ENCODE measurements at regions not wholly inside any gene's neighbourhood (a gene's known extent, or its start where the extent isn't known, plus 50 kb on each side); places are given as distances from the start of the nearest gene placed in this dataset.

GRCh38 chr11:87447606-87448005, 409.9 kb downstream of the TMEM135 start:
- H3K4me3 ChIP-seq (ENCODE audit: low read length, poor library complexity, severe bottlenecking) = no peak overlapping the region
- H3K79me2 ChIP-seq (ENCODE audit: insufficient read depth, low read length) = no peaks in the 10 kb centered on the region
- no peaks in the 10 kb centered on the region for H3K9me2 ChIP-seq (replicated peaks; ENCODE audit: low read depth, low read length)
- no peaks in the 10 kb centered on the region for H3F3A ChIP-seq (ENCODE audit: low read depth)
- TF ChIP-seq EZH2phosphoT487 (IDR thresholded peaks at IDR 0.05; ENCODE audit: borderline replicate concordance) (no peak), CTCF (conservative IDR thresholded peaks at IDR 0.05; ENCODE audit: low read length) (no peak)
- no peak overlapping the region for H2AFZ ChIP-seq (ENCODE audit: low read length)
- H3K4me1 ChIP-seq (ENCODE audit: insufficient read depth, low read length, poor library complexity, severe bottlenecking) = no peaks in the 10 kb centered on the region
- no peaks in the 10 kb centered on the region for H4K20me1 ChIP-seq (ENCODE audit: insufficient read depth, low read length, poor library complexity, severe bottlenecking)
- H3K4me2 ChIP-seq (ENCODE audit: low read depth, low read length, poor library complexity, severe bottlenecking) = no peak overlapping the region
- no peaks in the 10 kb centered on the region for H3K36me3 ChIP-seq (ENCODE audit: insufficient read depth, low read length)
- no peak overlapping the region for H3K9ac ChIP-seq (ENCODE audit: low read depth, low read length, poor library complexity, severe bottlenecking)
- H3K9me3 ChIP-seq (ENCODE audit: insufficient read depth, low read depth, low read length) = no peaks in the 10 kb centered on the region
- H3K27me3 ChIP-seq (ENCODE audit: insufficient read depth, low read length, poor library complexity, severe bottlenecking) = no peaks in the 10 kb centered on the region

- Histone ChIP-seq H3K9ac (ENCODE audit: low read depth, low read length, poor library complexity, severe bottlenecking) (no peak overlapping the region), H3K79me2 (ENCODE audit: insufficient read depth, low read length) (no peaks in the 10 kb centered on the region), H3K4me2 (ENCODE audit: low read depth, low read length, poor library complexity, severe bottlenecking) (no peak overlapping the region), H3K4me1 (ENCODE audit: insufficient read depth, low read length, poor library complexity, severe bottlenecking) (no peaks in the 10 kb centered on the region), H3K36me3 (ENCODE audit: insufficient read depth, low read length) (no peaks in the 10 kb centered on the region), H3F3A (ENCODE audit: low read depth) (no peaks in the 10 kb centered on the region), H3K9me2 (replicated peaks; ENCODE audit: low read depth, low read length) (no peaks in the 10 kb centered on the region), H2AFZ (ENCODE audit: low read length) (no peak overlapping the region), H4K20me1 (ENCODE audit: insufficient read depth, low read length, poor library complexity, severe bottlenecking) (no peaks in the 10 kb centered on the region), H3K4me3 (ENCODE audit: low read length, poor library complexity, severe bottlenecking) (no peak overlapping the region), H3K27me3 (ENCODE audit: insufficient read depth, low read length, poor library complexity, severe bottlenecking) (no peaks in the 10 kb centered on the region), H3K9me3 (ENCODE audit: insufficient read depth, low read depth, low read length) (no peaks in the 10 kb centered on the region)
- TF ChIP-seq CTCF (conservative IDR thresholded peaks at IDR 0.05; ENCODE audit: low read length) = no peak
- TF ChIP-seq EZH2phosphoT487 (IDR thresholded peaks at IDR 0.05; ENCODE audit: borderline replicate concordance) = no peak
Measured at GRCh38 chr11:87444993-87445392, 407.3 kb downstream of the TMEM135 start.

GRCh38 chr11:87443707-87444106, 406.0 kb downstream of the TMEM135 start:
- H2AFZ ChIP-seq (ENCODE audit: low read length) = no peak overlapping the region
- no peaks in the 10 kb centered on the region for H3K9me3 ChIP-seq (ENCODE audit: insufficient read depth, low read depth, low read length)
- H3K4me1 ChIP-seq (ENCODE audit: insufficient read depth, low read length, poor library complexity, severe bottlenecking) = no peaks in the 10 kb centered on the region
- TF ChIP-seq EZH2phosphoT487 (IDR thresholded peaks at IDR 0.05; ENCODE audit: borderline replicate concordance) = no peak
- no peak for TF ChIP-seq CTCF (conservative IDR thresholded peaks at IDR 0.05; ENCODE audit: low read length)
- no peak overlapping the region for H3K9ac ChIP-seq (ENCODE audit: low read depth, low read length, poor library complexity, severe bottlenecking)
- no peaks in the 10 kb centered on the region for H3K9me2 ChIP-seq (replicated peaks; ENCODE audit: low read depth, low read length)
- H4K20me1 ChIP-seq (ENCODE audit: insufficient read depth, low read length, poor library complexity, severe bottlenecking) = no peaks in the 10 kb centered on the region
- H3K79me2 ChIP-seq (ENCODE audit: insufficient read depth, low read length) = no peaks in the 10 kb centered on the region
- H3F3A ChIP-seq (ENCODE audit: low read depth) = no peaks in the 10 kb centered on the region
- H3K4me3 ChIP-seq (ENCODE audit: low read length, poor library complexity, severe bottlenecking) = no peak overlapping the region
- no peaks in the 10 kb centered on the region for H3K27me3 ChIP-seq (ENCODE audit: insufficient read depth, low read length, poor library complexity, severe bottlenecking)
- no peak overlapping the region for H3K4me2 ChIP-seq (ENCODE audit: low read depth, low read length, poor library complexity, severe bottlenecking)
- H3K36me3 ChIP-seq (ENCODE audit: insufficient read depth, low read length) = no peaks in the 10 kb centered on the region
